ENCODE measurements at regions not wholly inside any gene's neighbourhood (a gene's known extent, or its start where the extent isn't known, plus 50 kb on each side); places are given as distances from the start of the nearest gene placed in this dataset.

DNA sequence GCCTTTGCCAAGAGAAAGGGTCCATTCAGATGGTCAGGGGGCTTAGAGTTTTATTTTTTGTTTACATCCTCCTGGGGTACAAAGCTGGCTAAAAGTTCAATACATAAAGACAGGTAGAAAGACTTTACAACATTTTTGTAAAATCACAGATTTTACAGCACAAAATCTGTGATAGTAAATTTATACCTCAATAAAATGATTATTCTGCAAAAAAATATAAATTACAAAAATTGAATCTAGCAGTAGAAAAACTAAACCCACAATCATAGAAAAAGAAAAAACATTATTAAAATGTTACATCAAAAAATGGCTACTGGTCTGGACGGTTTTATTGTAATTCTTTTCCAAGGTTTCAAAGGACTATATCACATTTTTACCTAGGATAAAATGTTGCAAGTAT, 674.2 kb upstream of the CHAC2 start:
- H3K27ac Mint-ChIP-seq: no peak overlapping the region
- H3K36me3 Mint-ChIP-seq (ENCODE audit: low read depth): no peaks in the 10 kb centered on the region
- no peak overlapping the region for H3K4me3 Mint-ChIP-seq
- H3K9me3 Mint-ChIP-seq: no peaks in the 10 kb centered on the region
- H3K4me1 Mint-ChIP-seq (ENCODE audit: low read depth): no peaks in the 10 kb centered on the region
- no peaks in the 10 kb centered on the region for H3K27me3 Mint-ChIP-seq (ENCODE audit: low read depth)

DNA sequence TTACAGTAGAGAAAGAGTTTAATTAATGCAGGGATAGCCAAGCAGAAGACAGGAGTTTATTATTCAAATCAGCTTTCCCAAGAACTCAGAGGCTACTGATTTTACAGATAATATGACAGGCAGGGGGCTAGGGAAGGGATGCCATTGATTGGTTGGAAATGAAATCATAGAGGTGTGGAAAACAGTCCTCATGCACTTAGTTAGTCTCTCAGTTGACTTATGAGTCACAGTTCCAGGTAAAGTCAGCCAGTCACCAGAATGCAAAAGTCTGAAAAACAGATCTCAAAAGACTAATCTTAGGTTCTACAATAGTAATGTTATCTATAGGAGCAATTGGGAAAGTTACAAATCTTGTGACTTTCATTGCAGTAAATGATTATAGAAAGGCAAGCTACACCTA, 676.4 kb upstream of the CHAC2 start:
- H3K36me3 Mint-ChIP-seq (ENCODE audit: low read depth): no peaks in the 10 kb centered on the region
- no peak overlapping the region for H3K27ac Mint-ChIP-seq
- no peaks in the 10 kb centered on the region for H3K4me1 Mint-ChIP-seq (ENCODE audit: low read depth)
- H3K9me3 Mint-ChIP-seq: no peaks in the 10 kb centered on the region
- H3K27me3 Mint-ChIP-seq (ENCODE audit: low read depth): no peaks in the 10 kb centered on the region
- H3K4me3 Mint-ChIP-seq: no peak overlapping the region

DNA sequence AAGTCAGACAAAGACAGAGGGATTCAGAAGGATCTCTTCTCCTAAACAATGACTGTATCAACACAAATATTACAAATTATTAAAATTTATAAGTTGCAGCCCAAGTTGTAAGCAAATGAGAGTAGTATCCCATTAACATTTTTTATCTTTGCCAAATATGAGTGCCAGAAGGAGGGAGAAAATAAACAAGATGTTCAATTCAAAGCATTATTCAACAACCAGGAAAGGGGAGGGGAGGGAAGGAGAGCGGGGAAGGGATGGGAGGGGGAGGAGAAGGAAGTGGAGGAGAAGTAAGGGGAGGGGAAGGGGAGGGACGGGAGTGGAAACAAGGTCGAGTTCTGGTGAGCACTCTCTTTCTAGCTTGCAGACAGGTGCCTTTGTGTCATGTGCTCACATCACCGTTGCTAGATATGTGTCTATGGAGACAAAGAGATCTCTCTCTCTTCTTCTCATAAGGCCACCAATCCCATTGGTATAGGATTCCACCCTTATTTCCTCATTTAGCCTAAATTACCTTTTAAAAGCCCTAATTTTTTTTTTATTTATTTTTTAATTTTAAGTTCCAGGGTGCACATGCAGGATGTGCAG, 679.6 kb upstream of the CHAC2 start:
- no peak overlapping the region for H3K27ac Mint-ChIP-seq
- H3K27me3 Mint-ChIP-seq (ENCODE audit: low read depth): no peaks in the 10 kb centered on the region
- H3K4me1 Mint-ChIP-seq (ENCODE audit: low read depth): no peaks in the 10 kb centered on the region
- H3K9me3 Mint-ChIP-seq: peaks cover 2% of the 10 kb centered on the region
- H3K36me3 Mint-ChIP-seq (ENCODE audit: low read depth): no peaks in the 10 kb centered on the region
- H3K4me3 Mint-ChIP-seq: no peak overlapping the region

DNA sequence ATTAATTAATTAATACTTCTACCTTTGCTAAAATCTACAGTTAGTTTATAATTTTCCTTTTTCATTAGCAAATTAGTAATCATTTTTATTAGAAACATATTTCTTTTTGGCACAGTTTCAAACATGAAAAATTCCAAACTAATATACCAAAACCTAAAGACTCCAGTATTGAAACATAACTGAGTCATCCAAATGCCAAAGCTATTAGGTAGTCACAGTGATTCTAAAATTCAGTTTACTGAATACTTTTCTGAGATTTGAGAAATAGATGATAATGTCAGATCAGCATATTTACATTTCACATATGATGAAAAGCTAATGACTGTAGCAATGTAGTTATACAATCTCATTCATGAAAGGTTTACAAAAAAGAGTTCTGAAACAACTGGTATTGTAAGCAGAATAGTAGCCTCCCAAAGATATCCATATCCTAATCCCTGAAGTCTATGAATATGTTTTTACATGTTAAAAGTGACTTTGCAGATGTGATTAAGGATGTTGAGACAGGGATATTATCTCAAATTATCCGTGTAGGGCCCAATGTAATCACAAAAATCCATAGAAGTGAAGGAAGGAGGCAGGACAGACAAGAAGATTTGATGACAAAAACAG, 680.2 kb upstream of the CHAC2 start:
- Mint-ChIP-seq H3K27me3 (ENCODE audit: low read depth) (no peaks in the 10 kb centered on the region), H3K36me3 (ENCODE audit: low read depth) (no peaks in the 10 kb centered on the region), H3K27ac (no peak overlapping the region), H3K4me3 (no peak overlapping the region), H3K9me3 (peaks cover 4% of the 10 kb centered on the region), H3K4me1 (ENCODE audit: low read depth) (no peaks in the 10 kb centered on the region)

DNA sequence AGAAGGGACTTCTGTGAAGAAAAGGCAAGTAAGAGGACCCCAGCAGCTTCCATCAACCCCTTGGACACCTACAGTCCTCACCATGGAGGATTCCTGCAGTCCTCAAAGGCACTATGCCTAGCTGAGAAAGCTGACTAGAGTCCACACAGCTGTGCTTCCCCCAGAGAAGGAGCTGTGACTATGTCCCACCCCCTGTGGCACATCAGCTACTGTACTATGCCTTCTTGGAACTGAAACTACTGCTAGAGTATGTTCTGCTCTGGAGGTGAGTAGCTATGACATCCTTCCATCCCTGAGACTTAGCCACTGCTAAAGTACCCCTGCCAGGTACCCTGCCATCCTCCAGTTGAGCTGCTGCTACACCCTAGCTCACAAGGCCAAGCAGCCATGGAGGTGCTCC, 690.2 kb upstream of the CHAC2 start:
- H3K27ac Mint-ChIP-seq: no peak overlapping the region
- no peak overlapping the region for H3K4me3 Mint-ChIP-seq
- peaks cover 11% of the 10 kb centered on the region for H3K9me3 Mint-ChIP-seq
- H3K27me3 Mint-ChIP-seq (ENCODE audit: low read depth): no peaks in the 10 kb centered on the region
- no peaks in the 10 kb centered on the region for H3K36me3 Mint-ChIP-seq (ENCODE audit: low read depth)
- H3K4me1 Mint-ChIP-seq (ENCODE audit: low read depth): no peaks in the 10 kb centered on the region

DNA sequence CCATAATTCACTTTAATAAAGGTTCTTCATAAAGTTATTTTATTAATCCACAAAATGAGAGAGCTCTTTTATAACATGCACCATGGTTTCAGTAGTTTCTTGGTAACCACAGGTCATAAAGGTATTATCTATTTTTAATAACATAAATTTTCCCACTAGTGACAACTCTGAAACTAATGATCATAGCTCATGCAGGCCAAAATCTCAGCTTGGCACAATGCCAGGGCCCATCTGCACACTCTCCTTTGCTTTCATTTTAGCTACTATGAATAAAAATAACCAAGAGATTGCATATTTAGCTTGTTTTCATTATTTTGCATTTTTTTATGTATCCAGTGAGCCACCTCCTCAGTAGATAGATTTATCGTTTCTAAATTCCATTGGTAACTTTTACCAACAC, 691.8 kb upstream of the CHAC2 start:
- Mint-ChIP-seq H3K27ac (no peak overlapping the region), H3K4me3 (no peak overlapping the region), H3K9me3 (peaks cover 8% of the 10 kb centered on the region), H3K27me3 (ENCODE audit: low read depth) (no peaks in the 10 kb centered on the region), H3K36me3 (ENCODE audit: low read depth) (no peaks in the 10 kb centered on the region), H3K4me1 (ENCODE audit: low read depth) (no peaks in the 10 kb centered on the region)

DNA sequence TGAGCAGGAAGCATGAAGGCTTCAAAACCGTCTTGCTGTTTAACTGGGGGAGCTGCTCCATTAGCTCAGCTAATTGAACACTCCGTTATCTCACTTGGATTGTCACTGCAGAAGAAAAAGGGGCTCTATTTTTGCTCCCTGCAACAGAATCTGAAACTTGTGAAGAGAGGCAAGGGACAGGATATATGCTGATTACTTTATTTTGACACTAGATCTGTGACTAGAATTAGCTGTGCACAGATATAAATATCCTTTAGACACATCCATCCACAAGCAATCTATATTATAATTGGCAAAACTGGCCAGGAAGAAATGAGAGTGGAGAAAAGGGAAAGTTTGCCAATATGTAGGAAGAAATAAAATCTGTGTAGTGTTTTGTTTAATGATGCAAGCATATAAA, 700.1 kb upstream of the CHAC2 start:
- Mint-ChIP-seq H3K9me3 (peaks cover under 1% of the 10 kb centered on the region), H3K27me3 (ENCODE audit: low read depth) (no peaks in the 10 kb centered on the region), H3K36me3 (ENCODE audit: low read depth) (no peaks in the 10 kb centered on the region), H3K4me3 (no peak overlapping the region), H3K27ac (no peak overlapping the region), H3K4me1 (ENCODE audit: low read depth) (no peaks in the 10 kb centered on the region)

DNA sequence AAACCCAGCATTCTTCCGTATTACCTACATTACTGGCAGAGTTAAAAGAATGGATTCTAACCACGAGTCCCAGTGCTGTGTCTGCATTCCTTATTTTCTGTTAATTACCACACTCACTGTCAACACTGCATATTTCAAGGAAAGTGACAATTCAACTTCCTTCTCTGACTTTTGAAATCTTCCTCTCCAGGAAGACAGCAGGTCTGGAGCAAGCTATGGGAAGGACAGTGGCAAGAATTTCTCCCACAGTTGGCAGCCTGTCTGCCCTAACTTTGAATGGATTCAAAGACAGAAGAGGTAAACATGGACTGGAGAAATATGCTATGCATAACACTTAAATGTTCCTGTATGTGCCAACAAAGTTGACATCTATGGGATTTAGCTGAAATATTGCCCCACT, 700.5 kb upstream of the CHAC2 start:
- Mint-ChIP-seq H3K36me3 (ENCODE audit: low read depth) (no peaks in the 10 kb centered on the region), H3K27ac (no peak overlapping the region), H3K27me3 (ENCODE audit: low read depth) (no peaks in the 10 kb centered on the region), H3K4me3 (no peak overlapping the region), H3K9me3 (peaks cover 4% of the 10 kb centered on the region), H3K4me1 (ENCODE audit: low read depth) (no peaks in the 10 kb centered on the region)

DNA sequence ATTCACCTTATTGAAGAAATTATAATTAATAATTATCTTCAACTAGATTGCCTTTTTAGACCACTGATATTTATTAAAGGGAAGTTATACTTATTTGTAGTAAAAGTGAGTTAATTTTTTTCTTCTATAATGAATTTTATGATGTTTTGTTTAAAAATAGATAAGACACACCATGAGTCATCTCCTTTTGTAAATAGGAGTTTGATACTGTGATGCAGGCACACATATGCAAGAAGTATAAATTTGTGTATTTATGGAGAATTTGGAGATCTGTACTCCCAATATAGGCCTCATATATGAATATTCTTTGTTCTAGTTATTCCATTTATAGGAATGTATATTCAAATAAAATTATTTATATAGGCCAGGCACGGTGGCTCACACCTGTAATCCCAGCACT, 703.5 kb upstream of the CHAC2 start:
- H3K27me3 Mint-ChIP-seq (ENCODE audit: low read depth): no peaks in the 10 kb centered on the region
- no peak overlapping the region for H3K27ac Mint-ChIP-seq
- no peaks in the 10 kb centered on the region for H3K36me3 Mint-ChIP-seq (ENCODE audit: low read depth)
- peaks cover 9% of the 10 kb centered on the region for H3K9me3 Mint-ChIP-seq
- no peaks in the 10 kb centered on the region for H3K4me1 Mint-ChIP-seq (ENCODE audit: low read depth)
- no peak overlapping the region for H3K4me3 Mint-ChIP-seq

DNA sequence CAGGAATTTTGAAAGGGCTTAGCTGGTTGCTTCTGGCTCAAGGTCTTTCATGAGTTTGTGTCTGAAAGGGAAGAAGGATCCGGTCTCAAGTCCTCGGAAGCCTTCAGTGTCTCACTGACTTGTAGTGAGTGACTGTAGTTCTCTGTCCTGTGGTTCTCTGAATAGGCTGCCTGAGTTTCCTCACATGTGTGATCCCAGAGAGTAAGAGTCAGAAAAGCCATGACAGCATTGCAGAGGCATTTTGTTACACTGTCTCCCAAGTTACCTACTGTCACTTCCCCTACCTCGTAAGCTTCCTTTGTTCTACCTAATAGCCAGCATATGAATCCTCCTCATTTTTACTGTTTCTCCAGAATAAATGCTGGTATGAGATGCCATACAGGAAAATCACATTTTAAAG, 709.1 kb upstream of the CHAC2 start:
- no peak overlapping the region for H3K4me3 Mint-ChIP-seq
- no peak overlapping the region for H3K27ac Mint-ChIP-seq
- no peaks in the 10 kb centered on the region for H3K36me3 Mint-ChIP-seq (ENCODE audit: low read depth)
- no peaks in the 10 kb centered on the region for H3K4me1 Mint-ChIP-seq (ENCODE audit: low read depth)
- H3K9me3 Mint-ChIP-seq: peaks cover 9% of the 10 kb centered on the region
- H3K27me3 Mint-ChIP-seq (ENCODE audit: low read depth): no peaks in the 10 kb centered on the region

DNA sequence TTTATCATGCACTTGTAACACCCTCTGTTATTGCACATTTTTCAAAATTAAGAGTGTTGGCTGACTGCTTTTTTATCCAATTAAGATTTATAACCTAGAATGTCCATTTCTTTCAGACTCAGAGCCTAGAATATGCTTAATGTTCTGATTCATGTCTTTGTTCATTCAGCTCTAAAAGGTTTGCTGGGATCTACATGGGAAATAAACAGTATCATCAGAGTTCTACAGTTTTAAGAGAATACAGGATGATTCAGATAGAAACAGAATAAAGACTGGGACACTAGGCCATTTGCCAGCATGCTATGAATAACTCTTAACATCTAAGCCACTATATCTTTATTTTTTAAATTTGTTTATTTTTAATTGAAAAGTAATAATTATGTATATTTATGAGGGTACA, 713.7 kb upstream of the CHAC2 start:
- H3K27ac Mint-ChIP-seq: no peak overlapping the region
- H3K9me3 Mint-ChIP-seq: no peaks in the 10 kb centered on the region
- H3K4me3 Mint-ChIP-seq: no peak overlapping the region
- no peaks in the 10 kb centered on the region for H3K27me3 Mint-ChIP-seq (ENCODE audit: low read depth)
- no peaks in the 10 kb centered on the region for H3K36me3 Mint-ChIP-seq (ENCODE audit: low read depth)
- no peaks in the 10 kb centered on the region for H3K4me1 Mint-ChIP-seq (ENCODE audit: low read depth)

DNA sequence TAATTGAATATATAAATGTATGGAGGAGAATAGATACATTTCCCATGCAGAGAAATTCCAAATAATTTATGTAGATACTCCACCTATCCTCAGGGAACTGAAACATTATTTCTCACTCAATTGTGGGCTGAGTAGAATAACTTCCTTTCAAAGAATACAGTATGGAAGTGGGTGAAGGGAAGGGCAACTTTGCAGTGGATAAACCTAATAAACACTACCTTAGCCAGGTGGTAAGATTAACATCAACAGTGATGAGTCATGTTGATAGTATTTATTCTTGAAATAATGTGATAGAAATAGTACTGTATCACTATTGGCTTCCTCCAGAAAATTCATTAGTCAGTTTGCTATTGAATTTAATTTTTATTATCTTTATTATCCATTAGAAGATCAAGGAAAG, 716.4 kb upstream of the CHAC2 start:
- no peak overlapping the region for H3K27ac Mint-ChIP-seq
- H3K4me1 Mint-ChIP-seq (ENCODE audit: low read depth): no peaks in the 10 kb centered on the region
- H3K4me3 Mint-ChIP-seq: no peak overlapping the region

DNA sequence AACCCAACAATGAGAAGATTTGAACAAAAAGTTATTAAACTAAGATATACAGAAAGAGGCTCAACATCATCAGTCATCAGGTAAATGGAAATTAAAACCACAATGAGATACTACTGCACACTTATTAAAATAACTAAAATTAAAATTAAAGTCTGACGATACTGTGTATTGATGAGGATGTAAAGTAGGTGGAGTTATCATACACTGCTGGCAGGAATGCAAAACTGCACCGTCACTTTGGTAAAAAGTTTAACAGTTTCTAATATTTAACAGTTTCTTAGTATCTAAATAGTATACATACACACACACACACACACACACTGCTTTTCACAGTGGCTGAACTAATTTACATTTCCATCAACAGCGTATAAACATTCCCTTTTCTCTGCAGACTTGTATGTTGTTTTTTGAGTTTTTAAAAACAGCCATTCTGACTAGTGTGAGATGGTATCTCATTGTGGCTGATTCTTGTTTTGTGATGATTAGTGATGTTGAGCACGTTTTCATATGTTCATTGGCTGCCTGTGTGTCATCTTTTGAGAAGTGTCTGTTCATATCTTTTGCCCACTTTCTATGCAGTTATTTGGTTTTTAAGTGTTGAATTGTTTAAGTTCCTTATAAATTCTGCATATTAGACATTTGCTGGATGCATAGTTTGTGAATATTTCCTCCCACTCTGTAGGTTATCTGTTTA, 726.9 kb upstream of the CHAC2 start:
- H3K4me3 Mint-ChIP-seq: no peak overlapping the region
- no peak overlapping the region for H3K27ac Mint-ChIP-seq
- H3K36me3 Mint-ChIP-seq (ENCODE audit: low read depth): no peaks in the 10 kb centered on the region
- no peaks in the 10 kb centered on the region for H3K27me3 Mint-ChIP-seq (ENCODE audit: low read depth)
- H3K4me1 Mint-ChIP-seq (ENCODE audit: low read depth): no peaks in the 10 kb centered on the region
- peaks cover 4% of the 10 kb centered on the region for H3K9me3 Mint-ChIP-seq

More for the DNA sequence above, 716.4 kb upstream of the CHAC2 start:
- H3K9me3 Mint-ChIP-seq: peaks cover 4% of the 10 kb centered on the region
- no peaks in the 10 kb centered on the region for H3K27me3 Mint-ChIP-seq (ENCODE audit: low read depth)
- no peaks in the 10 kb centered on the region for H3K36me3 Mint-ChIP-seq (ENCODE audit: low read depth)

DNA sequence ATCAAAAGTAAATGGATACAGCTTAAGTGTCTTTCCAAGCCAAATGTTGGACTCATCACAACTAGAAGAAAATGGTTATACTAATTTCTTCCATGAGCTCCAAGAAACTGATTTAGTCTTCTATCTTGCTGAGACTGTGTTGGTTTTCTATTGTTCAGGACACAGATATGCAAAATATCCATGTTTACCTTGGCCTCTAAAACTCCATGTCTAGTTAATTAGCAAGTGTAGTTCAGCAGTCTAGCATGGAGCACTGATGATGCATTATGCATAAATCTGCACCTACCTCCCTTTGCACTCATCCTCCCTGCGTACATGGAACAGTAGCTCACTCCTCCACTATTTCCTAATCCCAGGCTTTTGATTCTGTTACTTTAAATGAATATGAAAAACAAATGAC, 731.4 kb upstream of the CHAC2 start:
- no peaks in the 10 kb centered on the region for H3K36me3 Mint-ChIP-seq (ENCODE audit: low read depth)
- no peaks in the 10 kb centered on the region for H3K9me3 Mint-ChIP-seq
- no peak overlapping the region for H3K27ac Mint-ChIP-seq
- no peaks in the 10 kb centered on the region for H3K4me1 Mint-ChIP-seq (ENCODE audit: low read depth)
- H3K27me3 Mint-ChIP-seq (ENCODE audit: low read depth): no peaks in the 10 kb centered on the region
- no peak overlapping the region for H3K4me3 Mint-ChIP-seq

DNA sequence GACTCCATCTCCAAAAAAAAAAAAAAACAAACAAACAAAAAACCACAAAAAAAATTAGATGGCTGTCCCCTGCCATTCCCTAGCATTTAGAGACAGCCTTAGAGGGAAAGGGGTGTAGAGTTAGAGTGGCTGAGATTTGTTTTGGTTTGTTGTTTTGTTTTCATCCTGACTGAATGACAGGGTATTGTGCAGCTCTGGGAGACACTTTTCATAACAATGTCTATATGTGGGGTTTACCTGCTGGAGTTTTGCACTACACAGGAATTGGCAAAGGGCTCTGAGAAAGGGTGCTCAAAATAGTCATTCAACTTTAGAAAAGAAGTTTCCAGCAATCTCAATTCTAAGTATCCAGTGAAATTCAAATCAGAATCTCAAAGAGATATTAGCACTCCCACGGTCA, 732.5 kb upstream of the CHAC2 start:
- Mint-ChIP-seq H3K4me1 (ENCODE audit: low read depth) (no peaks in the 10 kb centered on the region), H3K27me3 (ENCODE audit: low read depth) (no peaks in the 10 kb centered on the region), H3K4me3 (no peak overlapping the region), H3K9me3 (no peaks in the 10 kb centered on the region), H3K27ac (no peak overlapping the region), H3K36me3 (ENCODE audit: low read depth) (no peaks in the 10 kb centered on the region)

All from T-helper 1 cell treated with Interleukin-12 subunit alpha and Interleukin-12 subunit beta and Interleukin-4 antibody, amounts not matched to agents 30 μg/mL and 1 μg/mL, for 36 hours (primary cell).